DOHH2 (cell line): ENCODE measurements at regions not wholly inside any gene's neighbourhood (a gene's known extent, or its start where the extent isn't known, plus 50 kb on each side); places are given as distances from the start of the nearest gene placed in this dataset.

Source experiments
- H3F3A ChIP-seq: fragments of 200-600 bp; sonication (generic), shearing (Covaris generic); 2 replicates; pipeline ENCODE4 v1.6.0; 2016; ENCODE audit warnings: antibody characterized with exemption, mild to moderate bottlenecking; ENCODE audit not compliant: control insufficient read depth, insufficient read depth
- H3K27ac ChIP-seq: fragments of 200-600 bp; sonication (generic); 2 replicates; pipeline ENCODE4 v1.5.1; 2014; ENCODE audit warnings: low read depth, mild to moderate bottlenecking, low read length, moderate library complexity
- H3K27me3 ChIP-seq: fragments of 200-600 bp; sonication (generic); 2 replicates; pipeline ENCODE4 v1.6.1; 2014; ENCODE audit warnings: mild to moderate bottlenecking, low read length, mixed read lengths; ENCODE audit not compliant: control insufficient read depth
- H3K36me3 ChIP-seq: fragments of 200-600 bp; sonication (generic); 2 replicates; pipeline ENCODE4 v1.6.1; 2014; ENCODE audit warnings: mild to moderate bottlenecking, low read length, moderate library complexity, mixed read lengths; ENCODE audit not compliant: control insufficient read depth
- H3K4me1 ChIP-seq: fragments of 200-600 bp; sonication (generic); 2 replicates; pipeline ENCODE4 v1.6.1; 2014; ENCODE audit warnings: mild to moderate bottlenecking, low read length, mixed read lengths; ENCODE audit not compliant: control insufficient read depth
- H3K4me2 ChIP-seq: fragments of 200-600 bp; sonication (generic); 2 replicates; pipeline ENCODE4 v1.6.0; 2014; ENCODE audit warnings: mild to moderate bottlenecking, low read length, moderate library complexity
- H3K4me3 ChIP-seq: fragments of 200-600 bp; sonication (generic); 2 replicates; pipeline ENCODE4 v1.5.1; 2014; ENCODE audit warnings: mild to moderate bottlenecking, low read length, mixed read lengths
- H3K79me2 ChIP-seq: fragments of 200-600 bp; sonication (generic); 2 replicates; pipeline ENCODE4 v1.6.1; 2014; ENCODE audit warnings: mild to moderate bottlenecking, low read length, mixed read lengths; ENCODE audit not compliant: control insufficient read depth
- H3K9me2 ChIP-seq: fragments of 200-600 bp; sonication (generic); replicated peaks from 2 replicates; pipeline ENCODE4 v1.6.1; 2014; ENCODE audit warnings: mild to moderate bottlenecking, low read length, mixed read lengths; ENCODE audit not compliant: control insufficient read depth
- H3K9me3 ChIP-seq: fragments of 200-600 bp; sonication (generic); 2 replicates; pipeline ENCODE4 v1.6.1; 2014; ENCODE audit warnings: antibody characterized with exemption, low read length, mixed read lengths; ENCODE audit not compliant: control insufficient read depth, insufficient read depth
- H4K20me1 ChIP-seq: fragments of 200-600 bp; sonication (generic); 2 replicates; pipeline ENCODE4 v1.6.0; 2014; ENCODE audit warnings: low read depth, mild to moderate bottlenecking, antibody characterized with exemption, low read length, moderate library complexity; ENCODE audit not compliant: control insufficient read depth, insufficient read depth
- CTCF ChIP-seq: fragments of 200-600 bp; sonication (generic); IDR thresholded peaks from one replicate; pipeline ENCODE4 v1.5.1; 2014; ENCODE audit warnings: antibody characterized with exemption, mild to moderate bottlenecking, low read depth, low read length; ENCODE audit not compliant: poor library complexity, severe bottlenecking
- EZH2phosphoT487 ChIP-seq: fragments of 200-600 bp; sonication (generic); IDR thresholded peaks from 2 replicates; pipeline ENCODE4 v1.6.1; 2017; ENCODE audit warnings: borderline replicate concordance, mild to moderate bottlenecking, antibody characterized with exemption, low read length, moderate library complexity, mixed read lengths

- no peaks in the 10 kb centered on the region for H3F3A ChIP-seq
- H3K4me3 ChIP-seq = no peak overlapping the region
- H3K9me3 ChIP-seq = no peaks in the 10 kb centered on the region
- H3K36me3 ChIP-seq = no peaks in the 10 kb centered on the region
- H3K9me2 ChIP-seq = no peaks in the 10 kb centered on the region
- no peaks in the 10 kb centered on the region for H3K4me1 ChIP-seq
- H3K27me3 ChIP-seq = no peaks in the 10 kb centered on the region
- H3K4me2 ChIP-seq = no peak overlapping the region
- no peaks in the 10 kb centered on the region for H4K20me1 ChIP-seq
- TF ChIP-seq CTCF (no peak), EZH2phosphoT487 (no peak)
- H3K27ac ChIP-seq = no peak overlapping the region
- no peaks in the 10 kb centered on the region for H3K79me2 ChIP-seq
These were observed 196.1 kb upstream of the HS3ST3A1 start for GRCh38 chr17:13797863-13798262.

GRCh38 chr17:13806092-13806491, 204.4 kb upstream of the HS3ST3A1 start:
- Histone ChIP-seq H3K4me2 (no peak overlapping the region), H3K27ac (no peak overlapping the region)

DNA sequence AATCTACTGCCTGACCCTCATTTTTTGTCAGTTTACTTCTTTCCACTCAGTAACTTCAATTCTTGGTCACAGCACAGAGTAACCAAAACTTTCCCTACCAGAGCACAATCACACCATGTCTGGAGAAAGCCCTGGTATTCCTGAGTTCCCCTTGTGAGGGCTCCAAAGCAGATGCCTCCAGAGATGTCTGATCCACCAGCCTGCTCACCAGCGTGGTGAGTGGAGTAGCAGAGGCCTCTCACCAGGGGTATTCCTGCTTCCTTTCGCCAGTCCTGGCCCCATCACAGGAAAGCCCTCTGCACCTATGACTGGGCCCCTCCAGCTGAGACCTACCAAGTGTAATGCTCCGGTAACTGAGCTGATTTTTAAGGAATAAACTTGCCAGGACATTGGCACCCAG, 205.4 kb upstream of the HS3ST3A1 start:
- H3K79me2 ChIP-seq = no peaks in the 10 kb centered on the region
- H3K9me2 ChIP-seq = no peaks in the 10 kb centered on the region
- no peaks in the 10 kb centered on the region for H3K27me3 ChIP-seq
- H3K4me1 ChIP-seq = no peaks in the 10 kb centered on the region
- H3K4me2 ChIP-seq = no peak overlapping the region
- no peak for TF ChIP-seq CTCF
- no peak for TF ChIP-seq EZH2phosphoT487
- no peaks in the 10 kb centered on the region for H4K20me1 ChIP-seq
- no peak overlapping the region for H3K4me3 ChIP-seq
- H3F3A ChIP-seq = no peaks in the 10 kb centered on the region
- no peaks in the 10 kb centered on the region for H3K36me3 ChIP-seq
- H3K27ac ChIP-seq = no peak overlapping the region
- H3K9me3 ChIP-seq = no peaks in the 10 kb centered on the region

More at GRCh38 chr17:13806092-13806491, 204.4 kb upstream of the HS3ST3A1 start:
- H3K4me1 ChIP-seq = no peaks in the 10 kb centered on the region
- no peaks in the 10 kb centered on the region for H4K20me1 ChIP-seq
- no peak for TF ChIP-seq EZH2phosphoT487
- no peak for TF ChIP-seq CTCF
- H3K9me2 ChIP-seq = no peaks in the 10 kb centered on the region
- H3K27me3 ChIP-seq = no peaks in the 10 kb centered on the region
- no peaks in the 10 kb centered on the region for H3F3A ChIP-seq
- no peaks in the 10 kb centered on the region for H3K79me2 ChIP-seq
- no peaks in the 10 kb centered on the region for H3K36me3 ChIP-seq
- H3K4me3 ChIP-seq = no peak overlapping the region
- no peaks in the 10 kb centered on the region for H3K9me3 ChIP-seq

DNA sequence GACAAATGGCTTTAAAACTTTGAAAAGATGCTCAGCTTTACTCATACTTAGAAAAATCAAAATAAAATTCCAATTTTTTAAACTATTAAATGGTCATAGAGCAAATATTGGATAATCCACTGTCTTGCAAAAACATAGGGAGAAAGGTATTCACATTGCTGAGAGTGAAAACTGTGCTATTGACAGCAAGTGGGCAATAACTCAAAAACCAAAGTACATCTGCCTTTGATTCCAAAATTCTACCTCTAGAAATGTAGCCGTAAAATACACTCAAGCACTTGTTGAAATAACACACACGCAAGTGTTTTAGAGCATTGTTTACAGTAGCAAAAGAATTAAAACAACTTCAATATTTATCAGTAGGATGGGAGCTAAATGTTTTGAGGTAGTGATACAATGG, 210.6 kb upstream of the HS3ST3A1 start:
- Histone ChIP-seq H3F3A (no peaks in the 10 kb centered on the region), H3K4me2 (no peak overlapping the region), H3K4me1 (no peaks in the 10 kb centered on the region), H3K9me3 (no peaks in the 10 kb centered on the region), H3K36me3 (no peaks in the 10 kb centered on the region), H3K4me3 (no peak overlapping the region), H3K27me3 (no peaks in the 10 kb centered on the region), H3K79me2 (no peaks in the 10 kb centered on the region), H4K20me1 (no peaks in the 10 kb centered on the region), H3K9me2 (no peaks in the 10 kb centered on the region), H3K27ac (no peak overlapping the region)
- TF ChIP-seq EZH2phosphoT487 (no peak), CTCF (no peak)
